ENCODE measurements at regions not wholly inside any gene's neighbourhood (a gene's known extent, or its start where the extent isn't known, plus 50 kb on each side); places are given as distances from the start of the nearest gene placed in this dataset.

- Histone ChIP-seq H2AFZ (ENCODE audit: low read length) (no peak overlapping the region), H2BK5ac (ENCODE audit: low read depth, low read length) (no peak overlapping the region), H4K20me1 (replicated peaks in 1 of 2; ENCODE audit: control insufficient read depth in 1 of 2, insufficient read depth in 2 of 2, low read length in 2 of 2) (no peaks in the 10 kb centered on the region), H3K4me2 (ENCODE audit: insufficient read depth in 1 of 2, low read depth in 2 of 2, low read length in 2 of 2) (no peak overlapping the region), H3K79me1 (ENCODE audit: low read depth, low read length) (no peaks in the 10 kb centered on the region; the same call in 1 of the 2 replicates), H3K23me2 (ENCODE audit: low read depth, low read length) (no peaks in the 10 kb centered on the region), H3K9me3 (ENCODE audit: insufficient read depth in 2 of 2, low read depth in 1 of 2, low read length in 1 of 2) (no peaks in the 10 kb centered on the region), H3K4me1 (replicated peaks in 1 of 4; ENCODE audit: control insufficient read depth in 3 of 4, insufficient read depth in 4 of 4, low read length in 3 of 4) (peaks cover 0 to 7% (median 2%) of the 10 kb centered on the region in 4 experiments; a peak in 2 of 7 replicates), H2BK20ac (ENCODE audit: low read length) (no peak overlapping the region), H3K27ac (ENCODE audit: low read depth, low read length) (no peak overlapping the region), H4K91ac (replicated peaks; ENCODE audit: insufficient read length, low read length) (no peak overlapping the region), H3K23ac (ENCODE audit: insufficient read length) (no peak overlapping the region), H3K79me2 (ENCODE audit: control insufficient read depth in 1 of 2, insufficient read depth in 2 of 2, low read length in 2 of 2) (peaks cover 0 to 45% of the 10 kb centered on the region in 2 experiments; a peak in 2 of 4 replicates), H3K14ac (ENCODE audit: insufficient read length) (no peak overlapping the region), H3K4me3 (ENCODE audit: extremely low read depth in 1 of 4, insufficient read depth in 2 of 4, low read depth in 3 of 4, low read length in 4 of 4) (no peak overlapping the region), H3K27me3 (replicated peaks in 1 of 4; ENCODE audit: control insufficient read depth in 3 of 4, extremely low read depth in 1 of 4, insufficient read depth in 3 of 4, low read length in 3 of 4) (no peaks in the 10 kb centered on the region), H3K56ac (replicated peaks; ENCODE audit: insufficient read length, low read depth, low read length) (no peak overlapping the region), H3K18ac (ENCODE audit: extremely low read depth, low read length) (no peak overlapping the region), H2BK15ac (ENCODE audit: low read length) (no peak overlapping the region), H2BK12ac (ENCODE audit: low read depth, low read length) (no peak overlapping the region), H3K4ac (replicated peaks; ENCODE audit: insufficient read length, low read depth, low read length) (no peak overlapping the region), H4K5ac (ENCODE audit: insufficient read length, low read depth, low read length) (no peak overlapping the region), H3K9ac (replicated peaks in 1 of 4; ENCODE audit: extremely low read depth in 1 of 4, low read depth in 3 of 4, low read length in 3 of 4) (no peak overlapping the region), H2BK120ac (replicated peaks; ENCODE audit: low read depth, low read length) (no peak overlapping the region), H4K8ac (ENCODE audit: extremely low read depth, insufficient read depth, low read length) (no peak overlapping the region), H2AK5ac (ENCODE audit: low read depth, low read length) (no peak overlapping the region), H3K36me3 (ENCODE audit: control insufficient read depth in 2 of 4, insufficient read depth in 4 of 4, low read length in 3 of 4) (no peaks in the 10 kb centered on the region)
- DNase-seq (ENCODE audit: low read depth in 1 of 2, low spot score in 2 of 2) (no peak), FAIRE-seq (no peak)
- POLR2A ChIA-PET (ENCODE audit: partially characterized antibody) = interaction anchor here (0.7 to 1.5 kb wide), 3 partner anchors 10 to 54 kb away, joined by 3 to 4 read pairs (median 4); partner anchors contain the start of gene SLC39A10
- WGBS, 2 experiments (ENCODE audit: extremely low coverage in 1 of 2, insufficient coverage in 1 of 2, insufficient read length in 1 of 2, insufficient replicate concordance in 2 of 2, low coverage in 1 of 2, low lambda C conversion rate in 2 of 2, missing lambda C conversion rate in 1 of 2) = 92% methylated on average over 7 of the region's 7 CpGs; no CpG with 5 or more reads in 1 of the 2 experiments
- CTCF ChIA-PET (ENCODE audit: partially characterized antibody) = no interaction called here
- TF ChIP-seq SUZ12 (IDR thresholded peaks at IDR 0.05; ENCODE audit: low read length) = no peak
- no peak for TF ChIP-seq ZNF274 (IDR thresholded peaks at IDR 0.05; ENCODE audit: borderline replicate concordance, extremely low read depth, low read length)
- TF ChIP-seq NANOG (IDR thresholded peaks at IDR 0.05; ENCODE audit: insufficient read depth, low read depth, low read length, poor library complexity, severe bottlenecking) = no peak
- no peak for TF ChIP-seq PHF8 (conservative IDR thresholded peaks at IDR 0.05; ENCODE audit: low read depth, low read length)
- TF ChIP-seq GTF2F1 (IDR thresholded peaks at IDR 0.05; ENCODE audit: borderline replicate concordance, low read depth, low read length) = no peak
- TF ChIP-seq JUND (IDR thresholded peaks at IDR 0.05; ENCODE audit: low read length) = no peak
- TF ChIP-seq TAF7 (optimal IDR thresholded peaks at IDR 0.05; ENCODE audit: borderline replicate concordance, low read depth, low read length) = no peak
- no peak for TF ChIP-seq MAFK (IDR thresholded peaks at IDR 0.05; ENCODE audit: low read depth, low read length)
- TF ChIP-seq SP4 (IDR thresholded peaks at IDR 0.05; ENCODE audit: low read length) = no peak
- no peak for TF ChIP-seq ATF3 (IDR thresholded peaks at IDR 0.05; ENCODE audit: insufficient read depth, low read depth, low read length)
- TF ChIP-seq CHD2 (IDR thresholded peaks at IDR 0.05; ENCODE audit: low read length) = no peak
- no peak for TF ChIP-seq KDM4A (IDR thresholded peaks at IDR 0.05; ENCODE audit: low read depth, low read length, severe bottlenecking)
- TF ChIP-seq SIN3A (conservative IDR thresholded peaks at IDR 0.05 in 1 of 2, IDR thresholded peaks at IDR 0.05 in 1 of 2; ENCODE audit: low read depth in 1 of 2, low read length in 2 of 2) = no peak
- TF ChIP-seq TAF1 (IDR thresholded peaks at IDR 0.05; ENCODE audit: low read depth, low read length) = no peak
These were observed 54.3 kb upstream of the SLC39A10 start for GRCh38 chr2:195602687-195603086.
